ENCODE measurements at regions not wholly inside any gene's neighbourhood (a gene's known extent, or its start where the extent isn't known, plus 50 kb on each side); places are given as distances from the start of the nearest gene placed in this dataset.

GRCh38 chr5:67395790-67396418, 199.3 kb upstream of the CD180 start:
- H3K4me1 ChIP-seq (ENCODE audit: control insufficient read depth, insufficient read depth, low read length, poor library complexity, severe bottlenecking): no peaks in the 10 kb centered on the region
- Mint-ChIP-seq H3K36me3 (no peaks in the 10 kb centered on the region), H3K27me3 (no peaks in the 10 kb centered on the region), H3K4me1 (no peaks in the 10 kb centered on the region), H3K4me3 (no peak overlapping the region), H3K9me3 (no peaks in the 10 kb centered on the region), H3K27ac (no peak overlapping the region)
- H3K4me3 ChIP-seq (ENCODE audit: low read depth, low read length): no peak overlapping the region
- no peaks in the 10 kb centered on the region for H3K9me3 ChIP-seq (ENCODE audit: control insufficient read depth in 2 of 2, low read length in 2 of 2)
- ATAC-seq (ENCODE audit: low read depth in 2 of 2) (no peak), DNase-seq (no peak)
- H3K36me3 ChIP-seq (ENCODE audit: control insufficient read depth, insufficient read depth, low read length): no peaks in the 10 kb centered on the region
- no peak overlapping the region for H3K27ac ChIP-seq (ENCODE audit: insufficient read depth, low read length, poor library complexity, severe bottlenecking)
- H3K27me3 ChIP-seq (ENCODE audit: control insufficient read depth, insufficient read depth, low read length): peaks cover 10% of the 10 kb centered on the region

GRCh38 chr5:67393211-67393610, 196.6 kb upstream of the CD180 start:
- Histone ChIP-seq H3K36me3 (ENCODE audit: control insufficient read depth, insufficient read depth, low read length) (no peaks in the 10 kb centered on the region), H3K4me3 (ENCODE audit: low read depth, low read length) (no peak overlapping the region), H3K27ac (ENCODE audit: insufficient read depth, low read length, poor library complexity, severe bottlenecking) (no peak overlapping the region), H3K9me3 (ENCODE audit: control insufficient read depth in 2 of 2, low read length in 2 of 2) (no peaks in the 10 kb centered on the region), H3K27me3 (ENCODE audit: control insufficient read depth, insufficient read depth, low read length) (peaks cover 6% of the 10 kb centered on the region), H3K4me1 (ENCODE audit: control insufficient read depth, insufficient read depth, low read length, poor library complexity, severe bottlenecking) (no peaks in the 10 kb centered on the region)
- H3K27me3 Mint-ChIP-seq: no peaks in the 10 kb centered on the region
- no peaks in the 10 kb centered on the region for H3K36me3 Mint-ChIP-seq
- no peak overlapping the region for H3K27ac Mint-ChIP-seq
- ATAC-seq (ENCODE audit: low read depth in 2 of 2) (no peak), DNase-seq (no peak)
- H3K9me3 Mint-ChIP-seq: peaks cover 0 to 2% (median 0%) of the 10 kb centered on the region in 7 donors
- no peaks in the 10 kb centered on the region for H3K4me1 Mint-ChIP-seq
- H3K4me3 Mint-ChIP-seq: no peak overlapping the region

- Mint-ChIP-seq H3K36me3 (no peaks in the 10 kb centered on the region), H3K27ac (no peak overlapping the region), H3K4me3 (no peak overlapping the region), H3K27me3 (peaks cover 9% of the 10 kb centered on the region), H3K9me3 (peaks cover 0 to 2% (median 0%) of the 10 kb centered on the region in 7 donors), H3K4me1 (no peaks in the 10 kb centered on the region)
- H3K36me3 ChIP-seq (ENCODE audit: control insufficient read depth, insufficient read depth, low read length): no peaks in the 10 kb centered on the region
- no peak overlapping the region for H3K4me3 ChIP-seq (ENCODE audit: low read depth, low read length)
- no peak overlapping the region for H3K27ac ChIP-seq (ENCODE audit: insufficient read depth, low read length, poor library complexity, severe bottlenecking)
- no peaks in the 10 kb centered on the region for H3K4me1 ChIP-seq (ENCODE audit: control insufficient read depth, insufficient read depth, low read length, poor library complexity, severe bottlenecking)
- peaks cover 6% of the 10 kb centered on the region for H3K27me3 ChIP-seq (ENCODE audit: control insufficient read depth, insufficient read depth, low read length)
- no peaks in the 10 kb centered on the region for H3K9me3 ChIP-seq (ENCODE audit: control insufficient read depth in 2 of 2, low read length in 2 of 2)
- DNase-seq (no peak), ATAC-seq (ENCODE audit: low read depth in 2 of 2) (no peak)
Measured at GRCh38 chr5:67390935-67391334, 194.3 kb upstream of the CD180 start.

- no peak overlapping the region for H3K4me3 Mint-ChIP-seq
- H3K36me3 ChIP-seq (ENCODE audit: control insufficient read depth, insufficient read depth, low read length): no peaks in the 10 kb centered on the region
- no peak overlapping the region for H3K27ac ChIP-seq (ENCODE audit: insufficient read depth, low read length, poor library complexity, severe bottlenecking)
- ATAC-seq (ENCODE audit: low read depth in 2 of 2) (no peak), DNase-seq (no peak)
- peaks cover 8% of the 10 kb centered on the region for H3K27me3 ChIP-seq (ENCODE audit: control insufficient read depth, insufficient read depth, low read length)
- no peak overlapping the region for H3K4me3 ChIP-seq (ENCODE audit: low read depth, low read length)
- H3K27me3 Mint-ChIP-seq: peaks cover 16% of the 10 kb centered on the region
- no peaks in the 10 kb centered on the region for H3K36me3 Mint-ChIP-seq
- H3K4me1 ChIP-seq (ENCODE audit: control insufficient read depth, insufficient read depth, low read length, poor library complexity, severe bottlenecking): no peaks in the 10 kb centered on the region
- peaks cover 0 to 2% (median 0%) of the 10 kb centered on the region in 7 donors for H3K9me3 Mint-ChIP-seq
- H3K4me1 Mint-ChIP-seq: no peaks in the 10 kb centered on the region
- no peaks in the 10 kb centered on the region for H3K9me3 ChIP-seq (ENCODE audit: control insufficient read depth in 2 of 2, low read length in 2 of 2)
- H3K27ac Mint-ChIP-seq: no peak overlapping the region
Measured at GRCh38 chr5:67383451-67383850, 186.9 kb upstream of the CD180 start.

GRCh38 chr5:67381236-67381880, 184.8 kb upstream of the CD180 start:
- no peak overlapping the region for H3K4me3 ChIP-seq (ENCODE audit: low read depth, low read length)
- DNase-seq (no peak), ATAC-seq (ENCODE audit: low read depth in 2 of 2) (no peak)
- no peak overlapping the region for H3K27ac Mint-ChIP-seq
- H3K4me3 Mint-ChIP-seq: no peak overlapping the region
- no peaks in the 10 kb centered on the region for H3K4me1 Mint-ChIP-seq
- H3K4me1 ChIP-seq (ENCODE audit: control insufficient read depth, insufficient read depth, low read length, poor library complexity, severe bottlenecking): no peaks in the 10 kb centered on the region
- no peaks in the 10 kb centered on the region for H3K36me3 Mint-ChIP-seq
- peaks cover 7% of the 10 kb centered on the region for H3K27me3 Mint-ChIP-seq
- H3K9me3 ChIP-seq (ENCODE audit: control insufficient read depth in 2 of 2, low read length in 2 of 2): no peaks in the 10 kb centered on the region
- peaks cover 0 to 2% (median 0%) of the 10 kb centered on the region in 7 donors for H3K9me3 Mint-ChIP-seq
- H3K27me3 ChIP-seq (ENCODE audit: control insufficient read depth, insufficient read depth, low read length): peaks cover 8% of the 10 kb centered on the region
- H3K27ac ChIP-seq (ENCODE audit: insufficient read depth, low read length, poor library complexity, severe bottlenecking): no peak overlapping the region
- no peaks in the 10 kb centered on the region for H3K36me3 ChIP-seq (ENCODE audit: control insufficient read depth, insufficient read depth, low read length)

- ATAC-seq (ENCODE audit: low read depth in 2 of 2) (no peak), DNase-seq (no peak)
- Mint-ChIP-seq H3K27ac (no peak overlapping the region), H3K4me1 (no peaks in the 10 kb centered on the region), H3K4me3 (no peak overlapping the region), H3K36me3 (no peaks in the 10 kb centered on the region), H3K27me3 (peaks cover 6% of the 10 kb centered on the region), H3K9me3 (peaks cover 0 to 2% (median 0%) of the 10 kb centered on the region in 7 donors)
- Histone ChIP-seq H3K36me3 (ENCODE audit: control insufficient read depth, insufficient read depth, low read length) (no peaks in the 10 kb centered on the region), H3K4me1 (ENCODE audit: control insufficient read depth, insufficient read depth, low read length, poor library complexity, severe bottlenecking) (no peaks in the 10 kb centered on the region), H3K27ac (ENCODE audit: insufficient read depth, low read length, poor library complexity, severe bottlenecking) (no peak overlapping the region), H3K4me3 (ENCODE audit: low read depth, low read length) (no peak overlapping the region), H3K27me3 (ENCODE audit: control insufficient read depth, insufficient read depth, low read length) (peaks cover 8% of the 10 kb centered on the region), H3K9me3 (ENCODE audit: control insufficient read depth in 2 of 2, low read length in 2 of 2) (no peaks in the 10 kb centered on the region)
Measured at GRCh38 chr5:67380431-67380830, 183.8 kb upstream of the CD180 start.

GRCh38 chr5:67379753-67380152, 183.2 kb upstream of the CD180 start:
- Mint-ChIP-seq H3K4me3 (no peak overlapping the region), H3K4me1 (no peaks in the 10 kb centered on the region), H3K9me3 (peaks cover 0 to 2% (median 0%) of the 10 kb centered on the region in 7 donors), H3K27ac (no peak overlapping the region), H3K36me3 (no peaks in the 10 kb centered on the region), H3K27me3 (peaks cover 2% of the 10 kb centered on the region)
- no peak for DNase-seq
- H3K27me3 ChIP-seq (ENCODE audit: control insufficient read depth, insufficient read depth, low read length): peaks cover 4% of the 10 kb centered on the region
- no peak for ATAC-seq (ENCODE audit: low read depth in 2 of 2)
- no peaks in the 10 kb centered on the region for H3K9me3 ChIP-seq (ENCODE audit: control insufficient read depth in 2 of 2, low read length in 2 of 2)
- no peak overlapping the region for H3K27ac ChIP-seq (ENCODE audit: insufficient read depth, low read length, poor library complexity, severe bottlenecking)
- H3K4me1 ChIP-seq (ENCODE audit: control insufficient read depth, insufficient read depth, low read length, poor library complexity, severe bottlenecking): no peaks in the 10 kb centered on the region
- H3K4me3 ChIP-seq (ENCODE audit: low read depth, low read length): no peak overlapping the region
- no peaks in the 10 kb centered on the region for H3K36me3 ChIP-seq (ENCODE audit: control insufficient read depth, insufficient read depth, low read length)

- Histone ChIP-seq H3K27me3 (ENCODE audit: control insufficient read depth, insufficient read depth, low read length) (peaks cover 2% of the 10 kb centered on the region), H3K9me3 (ENCODE audit: control insufficient read depth in 2 of 2, low read length in 2 of 2) (no peaks in the 10 kb centered on the region), H3K4me3 (ENCODE audit: low read depth, low read length) (no peak overlapping the region), H3K27ac (ENCODE audit: insufficient read depth, low read length, poor library complexity, severe bottlenecking) (no peak overlapping the region), H3K36me3 (ENCODE audit: control insufficient read depth, insufficient read depth, low read length) (no peaks in the 10 kb centered on the region), H3K4me1 (ENCODE audit: control insufficient read depth, insufficient read depth, low read length, poor library complexity, severe bottlenecking) (no peaks in the 10 kb centered on the region)
- no peak overlapping the region for H3K4me3 Mint-ChIP-seq
- peaks cover 0 to 2% (median 0%) of the 10 kb centered on the region in 7 donors for H3K9me3 Mint-ChIP-seq
- no peak for ATAC-seq (ENCODE audit: low read depth in 2 of 2)
- H3K4me1 Mint-ChIP-seq: no peaks in the 10 kb centered on the region
- no peaks in the 10 kb centered on the region for H3K36me3 Mint-ChIP-seq
- DNase-seq: no peak
- no peaks in the 10 kb centered on the region for H3K27me3 Mint-ChIP-seq
- no peak overlapping the region for H3K27ac Mint-ChIP-seq
Measured at GRCh38 chr5:67378256-67378655, 181.7 kb upstream of the CD180 start.
